GM12864 (cell line): ENCODE measurements at regions not wholly inside any gene's neighbourhood (a gene's known extent, or its start where the extent isn't known, plus 50 kb on each side); places are given as distances from the start of the nearest gene placed in this dataset.
"Not testable (repeated sequence)": the region's sequence is repeated elsewhere in the genome, so short reads cannot be mapped to it uniquely, and the experiment has no call there.

Experiments
- DNase-seq: peaks from one replicate; pipeline ENCODE4 v3.0.0-alpha.2; 2011; ENCODE audit warnings: low read depth
- H3K4me3 ChIP-seq: 2 replicates; pipeline ENCODE4 v1.5.1; 2011; ENCODE audit warnings: mild to moderate bottlenecking, low read depth, low read length, control low read depth
- TF ChIP-seq, protein P1 (sequence below): IDR thresholded peaks from 2 replicates; pipeline ENCODE4 v1.5.1; 2011; ENCODE audit warnings: low read depth, mild to moderate bottlenecking, moderate library complexity, low read length, control low read depth, inconsistent platforms; ENCODE audit errors: missing control alignments

DNA sequence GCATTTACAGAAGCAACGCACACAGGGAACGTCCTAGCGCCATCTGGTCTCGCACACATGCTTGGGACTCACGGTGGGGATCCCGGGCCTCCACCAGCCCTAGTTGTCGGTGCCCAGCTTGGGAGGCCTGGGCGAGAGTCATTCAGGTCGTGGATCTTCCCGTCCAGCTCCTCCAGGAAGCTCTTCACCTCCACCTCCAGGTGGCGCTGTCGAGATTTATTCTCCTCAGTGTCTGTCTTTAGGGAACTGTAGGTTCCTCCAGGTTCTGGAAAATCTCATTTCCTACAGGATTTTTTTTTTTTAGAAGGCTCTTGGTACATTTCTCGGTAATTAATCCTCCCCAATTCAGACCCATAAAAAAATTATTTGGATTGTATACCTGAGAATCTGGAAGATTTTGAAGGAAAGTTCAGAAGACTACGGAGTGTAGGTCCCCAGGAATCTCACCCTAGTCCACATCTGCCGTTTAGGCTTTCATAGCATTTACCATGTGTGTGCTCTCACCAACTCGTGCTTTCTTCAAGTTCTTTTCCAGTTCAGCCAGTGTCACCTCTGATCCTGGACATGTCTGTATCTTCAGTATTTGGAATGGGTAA lies 910.0 kb downstream of the TMEM121 start:
- DNase-seq, result no peak

DNA sequence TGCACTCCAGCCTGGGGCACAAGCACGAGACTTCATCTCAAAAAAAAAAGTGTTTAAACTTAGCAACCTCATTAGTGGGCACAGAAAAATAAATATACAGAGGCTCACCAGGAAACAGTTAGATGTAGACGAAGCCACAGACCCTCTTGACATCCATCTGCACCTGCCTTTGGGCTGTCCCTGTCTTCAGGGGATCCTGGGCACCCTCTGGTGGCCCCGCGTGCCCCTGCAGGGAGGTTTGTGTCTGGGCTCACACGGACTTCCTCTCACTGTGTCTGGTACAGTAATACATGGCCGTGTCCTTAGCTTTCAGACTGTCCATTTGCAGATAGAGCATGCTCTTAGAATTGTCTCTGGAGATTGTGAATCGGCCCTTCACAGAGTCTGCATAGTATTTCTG lies 916.5 kb downstream of the TMEM121 start:
- H3K4me3 ChIP-seq, result no peak overlapping the region
- no peak for DNase-seq
- TF ChIP-seq, protein P1, sequence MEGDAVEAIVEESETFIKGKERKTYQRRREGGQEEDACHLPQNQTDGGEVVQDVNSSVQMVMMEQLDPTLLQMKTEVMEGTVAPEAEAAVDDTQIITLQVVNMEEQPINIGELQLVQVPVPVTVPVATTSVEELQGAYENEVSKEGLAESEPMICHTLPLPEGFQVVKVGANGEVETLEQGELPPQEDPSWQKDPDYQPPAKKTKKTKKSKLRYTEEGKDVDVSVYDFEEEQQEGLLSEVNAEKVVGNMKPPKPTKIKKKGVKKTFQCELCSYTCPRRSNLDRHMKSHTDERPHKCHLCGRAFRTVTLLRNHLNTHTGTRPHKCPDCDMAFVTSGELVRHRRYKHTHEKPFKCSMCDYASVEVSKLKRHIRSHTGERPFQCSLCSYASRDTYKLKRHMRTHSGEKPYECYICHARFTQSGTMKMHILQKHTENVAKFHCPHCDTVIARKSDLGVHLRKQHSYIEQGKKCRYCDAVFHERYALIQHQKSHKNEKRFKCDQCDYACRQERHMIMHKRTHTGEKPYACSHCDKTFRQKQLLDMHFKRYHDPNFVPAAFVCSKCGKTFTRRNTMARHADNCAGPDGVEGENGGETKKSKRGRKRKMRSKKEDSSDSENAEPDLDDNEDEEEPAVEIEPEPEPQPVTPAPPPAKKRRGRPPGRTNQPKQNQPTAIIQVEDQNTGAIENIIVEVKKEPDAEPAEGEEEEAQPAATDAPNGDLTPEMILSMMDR, result peak; percentile 51

More for the DNA sequence above, 910.0 kb downstream of the TMEM121 start:
- H3K4me3 ChIP-seq, result no peak overlapping the region
- TF ChIP-seq, protein P1, result peak; percentile 51

DNA sequence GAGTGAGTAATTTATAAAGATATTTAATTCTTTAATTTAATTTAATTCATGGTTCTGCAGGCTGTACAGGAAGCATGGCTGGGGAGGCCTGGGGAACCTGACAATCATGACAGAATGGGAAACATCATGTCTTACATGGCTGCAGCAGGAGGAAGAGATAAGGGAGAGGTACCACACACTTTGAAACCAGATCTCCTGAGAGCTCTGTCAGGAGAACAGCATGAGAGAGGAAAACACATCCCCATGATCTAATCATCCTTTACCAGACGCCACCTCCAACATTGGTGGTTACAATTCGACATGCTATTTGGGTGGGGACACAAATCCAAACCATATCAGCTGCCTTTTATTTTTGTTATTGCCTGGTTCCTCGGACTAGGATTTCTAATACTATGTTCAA lies 928.6 kb downstream of the TMEM121 start:
- H3K4me3 ChIP-seq, result no peak overlapping the region
- no peak for DNase-seq
- TF ChIP-seq, protein P1, result no peak

DNA sequence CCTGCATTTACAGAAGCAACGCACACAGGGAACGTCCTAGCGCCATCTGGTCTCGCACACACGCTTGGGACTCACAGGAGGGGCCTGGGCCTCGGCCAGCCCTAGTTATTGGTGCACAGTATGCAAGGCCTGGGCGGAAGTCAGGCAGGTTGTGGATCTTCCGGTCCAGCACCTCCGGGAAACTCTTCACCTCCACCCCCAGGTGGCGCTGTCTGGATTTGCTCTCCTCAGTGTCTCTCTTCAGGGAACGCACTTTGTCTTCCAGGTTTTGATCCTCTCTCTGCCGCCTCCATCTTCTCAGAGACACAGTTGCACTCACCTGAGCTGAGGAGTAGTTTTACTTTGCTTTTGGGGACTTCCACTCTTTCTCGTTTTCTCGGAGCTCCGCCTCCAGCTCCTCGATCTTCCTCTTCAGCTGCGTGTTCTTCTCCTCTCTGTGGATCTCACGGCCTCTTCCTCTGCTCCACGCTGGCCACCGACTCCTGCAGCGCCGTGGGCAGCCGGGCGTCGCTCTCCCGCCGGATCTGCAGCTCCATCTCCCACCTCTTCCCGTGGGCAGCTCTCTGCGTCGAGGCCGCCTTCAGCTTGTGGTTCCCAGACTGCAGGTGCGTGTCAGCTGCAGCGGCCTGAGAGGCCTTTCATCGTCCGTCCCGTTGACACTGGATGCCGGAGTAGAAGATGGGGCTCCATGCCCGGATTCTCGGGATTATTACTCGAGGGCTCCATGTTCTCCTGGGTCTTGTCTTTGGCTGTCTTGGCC lies 933.8 kb downstream of the TMEM121 start:
- DNase-seq, result no peak
- TF ChIP-seq, protein P1, result peak; percentile 50
- H3K4me3 ChIP-seq, result no peak overlapping the region

DNA sequence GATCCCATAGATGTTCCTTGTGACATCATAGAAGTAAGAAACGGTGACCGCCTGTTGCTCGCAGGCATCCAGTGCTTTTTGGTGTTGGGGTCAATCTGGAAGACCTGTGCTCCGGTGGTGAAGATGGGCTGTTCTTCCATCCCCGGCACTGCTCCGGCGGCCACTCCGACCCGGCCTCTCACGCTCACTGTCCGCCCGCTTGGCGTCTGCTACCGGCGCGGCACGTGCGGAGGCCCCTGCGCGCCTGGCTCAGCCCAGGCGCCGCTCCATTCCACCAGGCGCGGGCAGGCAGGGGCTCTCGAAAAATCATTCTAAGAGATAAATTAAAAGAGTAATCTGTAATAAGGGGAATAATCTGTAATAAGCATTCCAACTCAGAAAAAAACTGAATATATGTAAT lies 934.5 kb downstream of the TMEM121 start:
- H3K4me3 ChIP-seq, result no peak overlapping the region
- TF ChIP-seq, protein P1, result no peak
- no peak for DNase-seq

DNA sequence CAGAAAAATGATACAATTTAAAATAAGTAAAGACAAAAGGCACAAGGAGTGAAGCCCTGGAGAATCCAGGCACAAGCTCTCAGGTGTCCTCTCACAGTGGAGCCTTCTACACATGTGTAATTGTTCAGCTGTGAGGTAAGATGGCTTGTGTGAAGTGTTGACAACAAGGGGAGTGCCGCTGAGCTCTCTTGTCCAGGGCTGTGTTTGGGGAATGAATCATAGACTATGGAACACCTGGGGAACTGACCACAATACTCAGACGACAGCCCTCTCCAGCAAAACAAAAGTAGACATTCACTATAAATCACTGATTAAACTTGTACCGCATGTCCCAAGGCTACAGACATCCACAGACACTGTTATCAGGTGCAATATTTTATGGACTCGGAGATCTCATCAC lies 940.1 kb downstream of the TMEM121 start:
- H3K4me3 ChIP-seq, DNase-seq: not testable (repeated sequence)

DNA sequence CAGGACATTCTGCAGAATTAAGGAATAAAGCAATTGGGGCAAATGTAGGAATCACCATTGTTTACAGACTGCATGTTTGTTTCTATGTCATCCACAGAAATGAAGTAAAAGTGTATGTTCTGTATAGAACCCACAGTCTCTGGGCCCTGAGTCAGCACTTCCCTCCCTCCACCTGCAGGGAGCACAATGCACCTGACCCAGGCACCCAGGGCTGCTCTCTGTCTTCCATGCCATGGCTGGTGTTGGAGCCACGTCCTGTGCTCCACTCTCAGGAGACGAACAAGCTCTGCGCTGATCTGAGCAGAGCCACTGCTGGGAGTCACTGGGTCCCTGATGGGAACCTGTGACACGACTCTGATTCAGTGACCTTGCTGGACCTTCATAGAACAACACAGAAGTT lies 942.5 kb downstream of the TMEM121 start:
- TF ChIP-seq, protein P1, result peak; percentile 8
- H3K4me3 ChIP-seq, DNase-seq: not testable (repeated sequence)

DNA sequence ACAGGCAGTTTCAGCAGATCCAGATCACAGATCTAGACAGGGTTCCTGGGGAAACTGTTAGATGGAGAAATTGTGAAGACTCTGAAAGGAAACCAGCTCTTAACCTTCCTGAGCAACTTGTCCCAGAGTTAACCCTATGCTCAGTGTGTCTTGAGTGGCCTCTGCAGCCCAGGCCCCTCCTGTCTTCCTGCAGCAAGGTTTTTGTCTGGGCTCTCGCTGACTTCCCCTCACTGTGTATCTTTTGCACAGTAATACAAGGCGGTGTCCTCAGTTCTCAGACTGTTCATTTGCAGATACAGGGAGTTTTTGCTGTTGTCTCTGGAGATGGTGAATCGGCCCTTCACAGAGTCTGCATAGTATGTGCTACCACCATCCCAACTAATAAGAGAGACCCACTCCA lies 943.6 kb downstream of the TMEM121 start:
- not testable (repeated sequence) for DNase-seq, H3K4me3 ChIP-seq

DNA sequence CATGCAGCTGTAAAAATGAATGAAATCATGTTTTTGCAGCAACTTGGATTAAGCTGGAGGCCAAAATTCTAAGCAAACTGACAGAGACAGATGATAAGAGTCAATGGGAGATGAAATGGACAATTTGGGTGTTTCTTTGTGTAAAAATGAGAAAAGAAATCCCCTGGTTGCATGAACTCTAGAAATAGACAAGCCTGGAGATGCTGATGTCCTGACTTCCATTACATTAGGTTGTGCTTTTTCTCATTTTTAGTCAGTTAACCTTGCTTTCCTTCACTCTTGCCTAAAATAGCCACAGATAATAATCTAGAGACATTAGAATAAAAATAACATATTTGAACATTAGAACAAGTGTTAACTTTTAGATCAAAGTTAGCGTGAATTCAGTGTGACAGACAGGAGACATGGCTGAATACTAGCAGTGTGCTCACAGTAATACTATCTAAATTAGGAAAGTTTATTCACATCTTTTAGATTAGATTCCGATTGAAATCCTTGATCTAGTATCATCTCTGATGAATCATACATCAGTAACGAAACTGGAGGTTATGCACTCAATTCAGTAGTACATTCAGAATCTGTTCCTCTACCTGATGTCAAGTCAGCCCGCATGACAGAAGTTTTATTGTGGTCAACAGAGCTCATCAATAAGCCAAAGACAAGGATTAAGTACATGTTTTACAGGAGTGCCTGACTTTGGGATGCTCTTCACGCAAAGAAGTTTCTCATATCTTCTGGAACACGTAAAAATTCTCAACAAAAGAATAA lies 948.1 kb downstream of the TMEM121 start:
- not testable (repeated sequence) for DNase-seq, H3K4me3 ChIP-seq

DNA sequence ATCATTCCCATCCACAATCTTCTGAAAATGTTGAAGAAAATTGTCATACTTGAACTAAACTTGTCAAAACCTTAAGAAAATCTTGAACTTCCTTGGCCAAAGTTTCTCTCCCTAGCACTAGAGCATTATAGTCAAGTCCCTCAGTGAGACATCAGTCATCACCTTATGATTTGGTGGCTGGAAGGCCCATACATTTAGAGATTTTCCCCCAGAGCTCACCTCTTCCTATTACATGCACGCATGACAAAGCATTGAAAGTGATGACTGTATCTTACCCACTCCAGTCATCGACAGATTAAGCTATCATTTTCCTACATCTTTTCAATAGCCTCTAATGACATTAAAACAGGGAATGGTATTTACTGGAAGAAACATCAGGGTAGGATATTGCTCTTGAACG lies 948.8 kb downstream of the TMEM121 start:
- not testable (repeated sequence) for H3K4me3 ChIP-seq, DNase-seq

DNA sequence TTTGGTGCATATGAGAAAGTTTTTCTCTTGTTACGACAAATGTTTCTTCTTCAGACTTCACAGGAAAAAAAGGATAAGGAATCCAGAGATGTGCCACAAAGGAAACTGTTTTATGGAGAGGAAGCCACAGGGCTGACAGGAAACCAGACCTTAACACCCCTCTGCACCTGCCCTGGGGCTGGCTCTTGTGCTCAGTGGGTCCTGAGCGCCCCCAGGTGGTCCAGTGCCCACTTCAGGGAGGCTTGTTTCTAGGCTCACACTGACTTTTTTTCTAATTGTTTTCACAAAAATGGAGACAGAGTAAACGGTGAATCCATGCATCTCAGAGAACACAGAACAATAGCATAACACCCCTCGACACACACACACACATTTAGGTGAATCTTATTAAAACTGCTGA lies 951.2 kb downstream of the TMEM121 start:
- not testable (repeated sequence) for H3K4me3 ChIP-seq, DNase-seq
